ENCODE measurements at regions not wholly inside any gene's neighbourhood (a gene's known extent, or its start where the extent isn't known, plus 50 kb on each side); places are given as distances from the start of the nearest gene placed in this dataset.

GRCh38 chr1:106677721-106678120 lies 378.8 kb upstream of the PRMT6 start:
- DNase-seq (ENCODE audit: low spot score), result no peak

GRCh38 chr1:106678279-106679050 lies 378.0 kb upstream of the PRMT6 start:
- no peak for DNase-seq (ENCODE audit: low spot score)

GRCh38 chr1:106680216-106680615 lies 376.3 kb upstream of the PRMT6 start:
- DNase-seq (ENCODE audit: low spot score), result no peak

- no peak for DNase-seq (ENCODE audit: low spot score)
These were observed 375.6 kb upstream of the PRMT6 start for GRCh38 chr1:106680776-106681344.

- DNase-seq (ENCODE audit: low spot score), result peak; percentile 7
These were observed 374.4 kb upstream of the PRMT6 start for GRCh38 chr1:106681939-106682522.

GRCh38 chr1:106688446-106688845 lies 368.0 kb upstream of the PRMT6 start:
- no peak for DNase-seq (ENCODE audit: low spot score)

- no peak for DNase-seq (ENCODE audit: low spot score)
These were observed 357.8 kb upstream of the PRMT6 start for GRCh38 chr1:106698660-106699059.

- no peak for DNase-seq (ENCODE audit: low spot score)
These were observed 357.0 kb upstream of the PRMT6 start for GRCh38 chr1:106699433-106699832.

- no peak for DNase-seq (ENCODE audit: low spot score)
These were observed 356.3 kb upstream of the PRMT6 start for GRCh38 chr1:106700211-106700610.

- no peak for DNase-seq (ENCODE audit: low spot score)
These were observed 350.5 kb upstream of the PRMT6 start for GRCh38 chr1:106705971-106706370.

- DNase-seq (ENCODE audit: low spot score), result no peak
These were observed 338.9 kb upstream of the PRMT6 start for GRCh38 chr1:106717591-106717990.

GRCh38 chr1:106721790-106722189 lies 334.7 kb upstream of the PRMT6 start:
- no peak for DNase-seq (ENCODE audit: low spot score)

- DNase-seq (ENCODE audit: low spot score), result no peak
These were observed 334.0 kb upstream of the PRMT6 start for GRCh38 chr1:106722466-106722865.

- DNase-seq (ENCODE audit: low spot score), result no peak
These were observed 329.3 kb upstream of the PRMT6 start for GRCh38 chr1:106727171-106727570.

- peak; percentile 47 for DNase-seq (ENCODE audit: low spot score)
These were observed 309.9 kb upstream of the PRMT6 start for GRCh38 chr1:106746448-106747085.

GRCh38 chr1:106747232-106747631 lies 309.2 kb upstream of the PRMT6 start:
- no peak for DNase-seq (ENCODE audit: low spot score)

GRCh38 chr1:106747791-106748190 lies 308.7 kb upstream of the PRMT6 start:
- DNase-seq (ENCODE audit: low spot score), result no peak

GRCh38 chr1:106748606-106749005 lies 307.9 kb upstream of the PRMT6 start:
- DNase-seq (ENCODE audit: low spot score), result no peak

- DNase-seq (ENCODE audit: low spot score), result no peak
These were observed 307.0 kb upstream of the PRMT6 start for GRCh38 chr1:106749491-106749890.

- no peak for DNase-seq (ENCODE audit: low spot score)
These were observed 306.6 kb upstream of the PRMT6 start for GRCh38 chr1:106749906-106750305.

GRCh38 chr1:106751002-106751401 lies 305.5 kb upstream of the PRMT6 start:
- no peak for DNase-seq (ENCODE audit: low spot score)

GRCh38 chr1:106753066-106753465 lies 303.4 kb upstream of the PRMT6 start:
- DNase-seq (ENCODE audit: low spot score), result no peak

GRCh38 chr1:106754957-106755356 lies 301.5 kb upstream of the PRMT6 start:
- no peak for DNase-seq (ENCODE audit: low spot score)
